Neural cell (in vitro differentiated cells): ENCODE measurements at regions not wholly inside any gene's neighbourhood (a gene's known extent, or its start where the extent isn't known, plus 50 kb on each side); places are given as distances from the start of the nearest gene placed in this dataset.
A peak's percentile ranks its signal among the peaks of the same experiment; 100 is the strongest.

ENCODE experiments used
- H2AFZ ChIP-seq: fragments of 200-600, 300-800 bp; sonication (generic), shearing (Covaris generic); 2 replicates; pipeline ENCODE4 v1.6.0; 2014; ENCODE audit warnings: low read depth, mild to moderate bottlenecking, antibody characterized with exemption, low read length, moderate library complexity
- H3F3A ChIP-seq: fragments of 200-600 bp; shearing (Covaris generic); 2 replicates; pipeline ENCODE4 v1.6.1; 2016; ENCODE audit warnings: mild to moderate bottlenecking, moderate library complexity, mixed read lengths, antibody characterized with exemption, low read length; ENCODE audit not compliant: insufficient read depth, poor library complexity, severe bottlenecking
- H3K27ac ChIP-seq: fragments of 200-600, 300-800 bp; sonication (generic), shearing (Covaris generic); 2 replicates; pipeline ENCODE4 v1.5.1; 2014; ENCODE audit warnings: mild to moderate bottlenecking, low read length, moderate library complexity
- H3K27me3 ChIP-seq: fragments of 300-800, 200-600 bp; sonication (generic), shearing (Covaris generic); 2 replicates; pipeline ENCODE4 v1.6.0; 2014; ENCODE audit warnings: mild to moderate bottlenecking, low read depth, low read length, moderate library complexity; ENCODE audit not compliant: insufficient read depth
- H3K36me3 ChIP-seq: fragments of 300-800, 200-600 bp; sonication (generic), shearing (Covaris generic); 2 replicates; pipeline ENCODE4 v1.5.1; 2014; ENCODE audit warnings: mild to moderate bottlenecking, antibody characterized with exemption, low read length, moderate library complexity; ENCODE audit not compliant: insufficient read depth
- H3K4me2 ChIP-seq: fragments of 300-800, 200-600 bp; sonication (generic), shearing (Covaris generic); 2 replicates; pipeline ENCODE4 v1.6.0; 2014; ENCODE audit warnings: mild to moderate bottlenecking, low read length
- H3K4me3 ChIP-seq: fragments of 300-800, 200-600 bp; sonication (generic), shearing (Covaris generic); 2 replicates; pipeline ENCODE4 v1.5.1; 2014; ENCODE audit warnings: mild to moderate bottlenecking, low read length, moderate library complexity
- H3K79me2 ChIP-seq: fragments of 200-600 bp; shearing (Covaris generic); replicated peaks from 2 replicates; pipeline ENCODE4 v1.6.0; 2014; ENCODE audit warnings: mild to moderate bottlenecking, low read length, moderate library complexity; ENCODE audit not compliant: insufficient read depth
- H3K9ac ChIP-seq: fragments of 300-800, 200-600 bp; sonication (generic), shearing (Covaris generic); 2 replicates; pipeline ENCODE4 v1.6.1; 2016; ENCODE audit warnings: mild to moderate bottlenecking, low read length, mixed read lengths
- H3K9me2 ChIP-seq: fragments of 200-600 bp; shearing (Covaris generic); 2 replicates; pipeline ENCODE4 v1.6.1; 2016; ENCODE audit warnings: mild to moderate bottlenecking, low read length, mixed read lengths; ENCODE audit not compliant: insufficient read depth
- H3K9me3 ChIP-seq: fragments of 200-600, 300-800 bp; sonication (generic), shearing (Covaris generic); 2 replicates; pipeline ENCODE4 v1.6.1; 2016; ENCODE audit warnings: mild to moderate bottlenecking, mixed run types, low read length, moderate library complexity, mixed read lengths
- H4K20me1 ChIP-seq: fragments of 200-600 bp; shearing (Covaris generic); 2 replicates; pipeline ENCODE4 v1.6.1; 2016; ENCODE audit warnings: mild to moderate bottlenecking, mixed run types; ENCODE audit not compliant: insufficient read depth
- CTCF ChIP-seq: fragments of 450-650 bp; IDR thresholded peaks from 2 replicates; pipeline ENCODE4 v1.5.1; 2014; ENCODE audit warnings: antibody characterized with exemption, mild to moderate bottlenecking, moderate library complexity; ENCODE audit not compliant: poor library complexity, severe bottlenecking
- MXI1 ChIP-seq: fragments of 450-650 bp; conservative IDR thresholded peaks from 2 replicates; pipeline ENCODE4 v1.6.1; 2014; ENCODE audit warnings: antibody characterized with exemption, mild to moderate bottlenecking; ENCODE audit not compliant: poor library complexity, severe bottlenecking
- POLR2AphosphoS5 ChIP-seq: IDR thresholded peaks from 2 replicates; pipeline ENCODE4 v1.6.1; 2012
- RAD21 ChIP-seq: fragments of 450-650 bp; conservative IDR thresholded peaks from 2 replicates; pipeline ENCODE4 v1.6.1; 2014; ENCODE audit warnings: antibody characterized with exemption, mild to moderate bottlenecking, moderate library complexity
- REST ChIP-seq: IDR thresholded peaks from 2 replicates; pipeline ENCODE4 v1.6.1; 2012; ENCODE audit warnings: borderline replicate concordance
- SMC3 ChIP-seq: fragments of 450-650 bp; conservative IDR thresholded peaks from 2 replicates; pipeline ENCODE4 v1.6.1; 2014; ENCODE audit warnings: antibody characterized with exemption, mild to moderate bottlenecking, moderate library complexity; ENCODE audit not compliant: poor library complexity
- TAF1 ChIP-seq: IDR thresholded peaks from 2 replicates; pipeline ENCODE4 v1.6.1; 2012; ENCODE audit warnings: low read depth

GRCh38 chr18:73646772-73647171, 500.9 kb downstream of the FBXO15 start:
- Histone ChIP-seq H3K4me2 (no peak overlapping the region), H3K9me3 (no peaks in the 10 kb centered on the region), H3K9ac (no peak overlapping the region), H3K9me2 (no peaks in the 10 kb centered on the region), H2AFZ (no peak overlapping the region), H3K36me3 (no peaks in the 10 kb centered on the region), H3K79me2 (no peaks in the 10 kb centered on the region), H3F3A (no peaks in the 10 kb centered on the region), H3K27me3 (no peaks in the 10 kb centered on the region), H3K4me3 (peak overlapping the region; percentile 3), H4K20me1 (no peaks in the 10 kb centered on the region), H3K27ac (peak overlapping the region; percentile 59)
- TF ChIP-seq REST (no peak), POLR2AphosphoS5 (peak; percentile 47), SMC3 (no peak)

GRCh38 chr18:73646196-73646595, 501.4 kb downstream of the FBXO15 start:
- H3F3A ChIP-seq, result no peaks in the 10 kb centered on the region
- H3K9ac ChIP-seq, result no peak overlapping the region
- no peak for TF ChIP-seq SMC3
- no peak for TF ChIP-seq MXI1
- TF ChIP-seq REST, result no peak
- no peak for TF ChIP-seq POLR2AphosphoS5
- TF ChIP-seq TAF1, result no peak
- TF ChIP-seq CTCF, result no peak
- TF ChIP-seq RAD21, result no peak
- H3K4me2 ChIP-seq, result no peak overlapping the region
- no peaks in the 10 kb centered on the region for H3K9me2 ChIP-seq
- H2AFZ ChIP-seq, result no peak overlapping the region
- H3K27ac ChIP-seq, result peak overlapping the region; percentile 59
- no peaks in the 10 kb centered on the region for H3K79me2 ChIP-seq
- no peaks in the 10 kb centered on the region for H3K27me3 ChIP-seq
- no peaks in the 10 kb centered on the region for H3K36me3 ChIP-seq
- peak overlapping the region; percentile 3 for H3K4me3 ChIP-seq
- H3K9me3 ChIP-seq, result no peaks in the 10 kb centered on the region
- H4K20me1 ChIP-seq, result no peaks in the 10 kb centered on the region
